ENCODE measurements at regions not wholly inside any gene's neighbourhood (a gene's known extent, or its start where the extent isn't known, plus 50 kb on each side); places are given as distances from the start of the nearest gene placed in this dataset.

DNA sequence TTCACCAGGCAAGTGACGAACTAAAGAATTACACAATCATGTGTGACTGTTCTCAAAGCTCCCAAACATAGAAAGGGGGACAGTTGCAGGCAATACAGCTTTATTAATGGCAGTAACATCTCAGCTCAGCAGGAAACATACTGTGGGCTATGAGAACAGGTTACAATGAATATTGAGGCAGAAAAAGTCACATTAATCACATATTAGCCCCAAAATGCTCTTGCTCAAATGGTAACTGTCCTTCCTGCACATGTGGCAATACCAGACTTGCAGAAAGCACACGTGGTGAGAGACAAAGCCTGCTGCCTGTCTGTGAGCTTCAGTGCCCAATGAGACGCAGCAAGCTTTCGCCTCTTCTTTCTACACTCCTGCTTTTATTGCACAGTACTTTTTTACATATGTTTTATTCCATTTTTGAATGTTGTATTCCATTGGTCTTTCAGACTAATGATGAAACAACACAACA lies 104.9 kb upstream of the ACBD5 start:
- Histone ChIP-seq H3K18ac (ENCODE audit: insufficient read length, low read depth, low read length) (no peak overlapping the region), H3K9ac (ENCODE audit: extremely low read depth, insufficient read length, low read length) (no peak overlapping the region), H2BK20ac (ENCODE audit: low read depth, low read length, poor library complexity, severe bottlenecking) (no peak overlapping the region), H3K56ac (ENCODE audit: insufficient read length, low read depth, low read length) (no peak overlapping the region), H2BK12ac (ENCODE audit: insufficient read length, low read depth, low read length) (no peak overlapping the region), H3K79me1 (ENCODE audit: insufficient read depth, low read depth, low read length, poor library complexity, severe bottlenecking) (no peaks in the 10 kb centered on the region), H4K91ac (ENCODE audit: insufficient read length, low read depth, low read length) (no peak overlapping the region), H3K27me3 (ENCODE audit: insufficient read depth, low read length) (no peaks in the 10 kb centered on the region), H4K20me1 (ENCODE audit: control insufficient read depth, insufficient read depth, insufficient read length) (no peaks in the 10 kb centered on the region), H2AK5ac (ENCODE audit: insufficient read length, low read length) (no peak overlapping the region), H3K14ac (ENCODE audit: insufficient read depth, low read length) (no peak overlapping the region), H2BK15ac (ENCODE audit: low read depth, low read length) (no peak overlapping the region), H3K4ac (ENCODE audit: low read depth, low read length) (no peak overlapping the region), H4K8ac (replicated peaks; ENCODE audit: insufficient read length, low read depth, low read length) (no peak overlapping the region), H3K23me2 (ENCODE audit: insufficient read length, low read depth, low read length, poor library complexity, severe bottlenecking) (no peaks in the 10 kb centered on the region), H3K23ac (ENCODE audit: insufficient read length, low read depth, low read length) (no peak overlapping the region), H3K27ac (ENCODE audit: insufficient read length, low read depth, low read length) (no peak overlapping the region), H3K9me3 (ENCODE audit: control insufficient read depth, low read depth, low read length) (no peaks in the 10 kb centered on the region), H3K79me2 (ENCODE audit: insufficient read depth, low read length) (no peaks in the 10 kb centered on the region), H3T11ph (ENCODE audit: low read length) (no peak overlapping the region), H2BK5ac (ENCODE audit: insufficient read length, low read length) (no peak overlapping the region), H3K4me1 (ENCODE audit: insufficient read depth, low read length) (no peaks in the 10 kb centered on the region), H4K5ac (ENCODE audit: insufficient read length, low read depth, low read length) (no peak overlapping the region), H2BK120ac (ENCODE audit: low read depth, low read length, poor library complexity, severe bottlenecking) (no peak overlapping the region), H2AFZ (ENCODE audit: low read length) (peak overlapping the region; percentile 56), H3K4me2 (ENCODE audit: insufficient read depth, insufficient read length, low read length) (no peak overlapping the region)
- WGBS (ENCODE audit: extremely low coverage, insufficient read length, low lambda C conversion rate): no CpG with 5 or more reads among the region's 4 CpGs
- Mint-ChIP-seq H3K4me3 (no peak overlapping the region), H3K27ac (no peak overlapping the region), H3K27me3 (ENCODE audit: low read depth) (no peaks in the 10 kb centered on the region), H3K36me3 (ENCODE audit: insufficient read depth in 1 of 3, low read depth in 3 of 3) (no peaks in the 10 kb centered on the region), H3K9me3 (no peaks in the 10 kb centered on the region), H3K4me1 (peaks cover 16 to 19% of the 10 kb centered on the region in 2 experiments)
- no peak for DNase-seq
- TF ChIP-seq, protein P1, sequence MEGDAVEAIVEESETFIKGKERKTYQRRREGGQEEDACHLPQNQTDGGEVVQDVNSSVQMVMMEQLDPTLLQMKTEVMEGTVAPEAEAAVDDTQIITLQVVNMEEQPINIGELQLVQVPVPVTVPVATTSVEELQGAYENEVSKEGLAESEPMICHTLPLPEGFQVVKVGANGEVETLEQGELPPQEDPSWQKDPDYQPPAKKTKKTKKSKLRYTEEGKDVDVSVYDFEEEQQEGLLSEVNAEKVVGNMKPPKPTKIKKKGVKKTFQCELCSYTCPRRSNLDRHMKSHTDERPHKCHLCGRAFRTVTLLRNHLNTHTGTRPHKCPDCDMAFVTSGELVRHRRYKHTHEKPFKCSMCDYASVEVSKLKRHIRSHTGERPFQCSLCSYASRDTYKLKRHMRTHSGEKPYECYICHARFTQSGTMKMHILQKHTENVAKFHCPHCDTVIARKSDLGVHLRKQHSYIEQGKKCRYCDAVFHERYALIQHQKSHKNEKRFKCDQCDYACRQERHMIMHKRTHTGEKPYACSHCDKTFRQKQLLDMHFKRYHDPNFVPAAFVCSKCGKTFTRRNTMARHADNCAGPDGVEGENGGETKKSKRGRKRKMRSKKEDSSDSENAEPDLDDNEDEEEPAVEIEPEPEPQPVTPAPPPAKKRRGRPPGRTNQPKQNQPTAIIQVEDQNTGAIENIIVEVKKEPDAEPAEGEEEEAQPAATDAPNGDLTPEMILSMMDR (conservative IDR thresholded peaks at IDR 0.05): no peak
